PC-9 (cell line): ENCODE measurements at regions not wholly inside any gene's neighbourhood (a gene's known extent, or its start where the extent isn't known, plus 50 kb on each side); places are given as distances from the start of the nearest gene placed in this dataset.

ENCODE experiments used
- BruUV-seq: library from RNA; stranded (reverse); fragments of 400-500 nt; replicated peaks from 2 replicates; lab custom pipeline; 2021; lab: Mats Ljungman, UMichigan
- CTCF ChIA-PET: fragments of 300-600 bp; sonication (Branson Sonifier 250); formaldehyde crosslinking; loops from one replicate; lab custom pipeline; 2022; ENCODE audit warnings: antibody characterized with exemption; lab: Charles Lee
- POLR2A ChIA-PET: fragments of 300-600 bp; sonication (Branson Sonifier 250); formaldehyde crosslinking; loops from one replicate; lab custom pipeline; 2022; ENCODE audit warnings: antibody characterized with exemption; ENCODE audit not compliant: unreplicated experiment; lab: Charles Lee
- DNase-seq, 2 experiments: peaks; one replicate each; pipeline versions ENCODE4 v3.0.0 to v3.0.0-alpha.2; 2015 to 2022; ENCODE audit warnings: mixed read lengths in 1 of 2
- H2AFZ ChIP-seq: fragments of 200-600 bp; sonication (generic); 2 replicates; pipeline ENCODE4 v1.8.1; 2017; ENCODE audit warnings: antibody characterized with exemption
- H3F3A ChIP-seq: fragments of 200-600 bp; sonication (generic); 2 replicates; pipeline ENCODE4 v1.8.1; 2017; ENCODE audit warnings: antibody characterized with exemption, mild to moderate bottlenecking, low read depth; ENCODE audit not compliant: insufficient read depth
- H3K27ac ChIP-seq: fragments of 200-600 bp; sonication (generic); 2 replicates; pipeline ENCODE4 v1.6.1; 2016; ENCODE audit warnings: mixed run types
- H3K27me3 ChIP-seq: fragments of 200-600 bp; sonication (generic); 2 replicates; pipeline ENCODE4 v1.6.1; 2016; ENCODE audit warnings: low read depth, mixed run types; ENCODE audit not compliant: insufficient read depth
- H3K36me3 ChIP-seq: fragments of 200-600 bp; sonication (generic); 2 replicates; pipeline ENCODE4 v1.6.1; 2016; ENCODE audit warnings: low read depth, mixed run types
- H3K4me1 ChIP-seq: fragments of 200-600 bp; sonication (generic); replicated peaks from 2 replicates; pipeline ENCODE4 v1.6.1; 2016; ENCODE audit warnings: mixed run types; ENCODE audit not compliant: insufficient read depth
- H3K4me2 ChIP-seq: fragments of 200-600 bp; sonication (generic); 2 replicates; pipeline ENCODE4 v1.6.1; 2017; ENCODE audit warnings: mixed run types
- H3K4me3 ChIP-seq: fragments of 200-600 bp; sonication (generic); 2 replicates; pipeline ENCODE4 v1.6.1; 2016; ENCODE audit warnings: mixed run types
- H3K79me2 ChIP-seq: fragments of 200-600 bp; sonication (generic); 2 replicates; pipeline ENCODE4 v1.6.1; 2017; ENCODE audit warnings: low read depth, mixed run types
- H3K9me2 ChIP-seq: fragments of 200-600 bp; sonication (generic); 2 replicates; pipeline ENCODE4 v1.8.1; 2017; ENCODE audit warnings: mild to moderate bottlenecking; ENCODE audit not compliant: insufficient read depth
- H3K9me3 ChIP-seq: fragments of 200-600 bp; sonication (generic); 2 replicates; pipeline ENCODE4 v1.8.1; 2016; ENCODE audit warnings: low read depth; ENCODE audit not compliant: insufficient read depth
- H4K20me1 ChIP-seq: fragments of 200-600 bp; sonication (generic); 2 replicates; pipeline ENCODE4 v1.8.1; 2017; ENCODE audit not compliant: insufficient read depth
- EZH2 ChIP-seq: fragments of 200-600 bp; sonication (generic); IDR thresholded peaks from 2 replicates; pipeline ENCODE4 v1.8.0; 2017; ENCODE audit warnings: antibody characterized with exemption, low read depth
- intact Hi-C: fragments of 100-400 bp; cut with micrococcal nuclease; formaldehyde crosslinking; loops from one replicate; pipeline ENCODE4 v1.10.0; 2022; ENCODE audit not compliant: unreplicated experiment
- TF ChIP-seq, protein P1 (sequence below): fragments of 200-600 bp; sonication (generic); conservative IDR thresholded peaks from 2 replicates; pipeline ENCODE4 v1.6.1; 2017; ENCODE audit warnings: mixed run types, antibody characterized with exemption, mild to moderate bottlenecking, moderate library complexity

DNA sequence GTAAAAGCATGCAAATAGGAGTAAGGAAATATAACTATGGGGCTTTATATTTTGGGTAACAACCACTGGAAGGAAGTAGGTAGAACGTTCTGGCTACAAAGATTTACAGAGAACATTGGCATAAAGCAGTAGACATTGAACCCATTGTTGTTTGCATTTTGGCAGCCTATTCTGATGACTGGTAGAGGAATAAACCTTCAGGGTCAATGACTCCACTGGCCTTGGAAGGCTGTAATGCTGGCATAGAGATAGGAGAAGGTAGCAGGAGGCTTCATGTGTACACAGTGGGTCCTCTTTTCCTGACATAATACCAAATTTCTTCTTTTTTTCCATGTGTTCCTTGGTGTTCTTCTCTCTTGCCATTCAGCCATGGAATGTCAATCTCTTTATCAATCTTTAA is 462.8 kb upstream of the ZNF462 start:
- H3K79me2 ChIP-seq: no peaks in the 10 kb centered on the region
- no peaks in the 10 kb centered on the region for H3K9me2 ChIP-seq
- no peak overlapping the region for H3K4me2 ChIP-seq
- intact Hi-C loops: loop anchor here (5.0 kb wide), 1 partner anchor 488 kb away; no protein-coding TSS in a partner anchor
- no peaks in the 10 kb centered on the region for H3K9me3 ChIP-seq
- H3K4me1 ChIP-seq: peaks cover 12% of the 10 kb centered on the region; the same call in 1 of the 2 replicates
- CTCF ChIA-PET: no interaction called here
- no TSS peak for BruUV-seq
- no peak for DNase-seq
- H3K27me3 ChIP-seq: no peaks in the 10 kb centered on the region
- H4K20me1 ChIP-seq: no peaks in the 10 kb centered on the region
- H3K27ac ChIP-seq: no peak overlapping the region
- H2AFZ ChIP-seq: no peak overlapping the region
- TF ChIP-seq, protein P1, sequence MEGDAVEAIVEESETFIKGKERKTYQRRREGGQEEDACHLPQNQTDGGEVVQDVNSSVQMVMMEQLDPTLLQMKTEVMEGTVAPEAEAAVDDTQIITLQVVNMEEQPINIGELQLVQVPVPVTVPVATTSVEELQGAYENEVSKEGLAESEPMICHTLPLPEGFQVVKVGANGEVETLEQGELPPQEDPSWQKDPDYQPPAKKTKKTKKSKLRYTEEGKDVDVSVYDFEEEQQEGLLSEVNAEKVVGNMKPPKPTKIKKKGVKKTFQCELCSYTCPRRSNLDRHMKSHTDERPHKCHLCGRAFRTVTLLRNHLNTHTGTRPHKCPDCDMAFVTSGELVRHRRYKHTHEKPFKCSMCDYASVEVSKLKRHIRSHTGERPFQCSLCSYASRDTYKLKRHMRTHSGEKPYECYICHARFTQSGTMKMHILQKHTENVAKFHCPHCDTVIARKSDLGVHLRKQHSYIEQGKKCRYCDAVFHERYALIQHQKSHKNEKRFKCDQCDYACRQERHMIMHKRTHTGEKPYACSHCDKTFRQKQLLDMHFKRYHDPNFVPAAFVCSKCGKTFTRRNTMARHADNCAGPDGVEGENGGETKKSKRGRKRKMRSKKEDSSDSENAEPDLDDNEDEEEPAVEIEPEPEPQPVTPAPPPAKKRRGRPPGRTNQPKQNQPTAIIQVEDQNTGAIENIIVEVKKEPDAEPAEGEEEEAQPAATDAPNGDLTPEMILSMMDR: no peak
- TF ChIP-seq EZH2: no peak
- no peaks in the 10 kb centered on the region for H3F3A ChIP-seq
- H3K36me3 ChIP-seq: no peaks in the 10 kb centered on the region
- H3K4me3 ChIP-seq: no peak overlapping the region
- POLR2A ChIA-PET: interaction anchor here (0.6 kb wide), 1 partner anchor 32 kb away, joined by 4 read pairs; no protein-coding TSS in a partner anchor

DNA sequence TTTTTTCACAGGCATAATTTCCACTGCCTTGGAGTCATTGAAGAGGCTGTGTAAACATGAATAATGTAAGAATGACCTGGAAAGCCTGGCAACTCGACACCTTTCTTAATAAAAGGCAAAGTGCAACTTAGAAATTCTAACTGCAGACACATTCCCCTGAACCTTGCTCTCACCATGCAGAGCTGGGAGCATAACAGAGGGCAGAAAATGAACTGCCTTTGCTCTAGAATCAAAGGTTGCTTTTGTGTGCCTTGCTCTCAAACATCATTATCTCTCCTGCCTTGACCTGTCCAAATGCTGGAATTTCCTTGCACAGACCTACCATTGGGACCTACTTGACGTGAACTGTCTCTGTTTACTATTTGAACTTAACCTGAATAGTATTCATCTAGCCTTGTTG is 462.0 kb upstream of the ZNF462 start:
- Histone ChIP-seq H4K20me1 (no peaks in the 10 kb centered on the region), H3F3A (no peaks in the 10 kb centered on the region), H3K79me2 (no peaks in the 10 kb centered on the region), H3K9me2 (no peaks in the 10 kb centered on the region), H3K27me3 (no peaks in the 10 kb centered on the region), H3K27ac (no peak overlapping the region), H3K4me1 (peaks cover 17% of the 10 kb centered on the region), H3K4me3 (no peak overlapping the region), H3K4me2 (no peak overlapping the region), H3K9me3 (no peaks in the 10 kb centered on the region), H2AFZ (no peak overlapping the region), H3K36me3 (no peaks in the 10 kb centered on the region)
- no TSS peak for BruUV-seq
- intact Hi-C loops: loop anchor here (5.0 kb wide), 1 partner anchor 489 kb away; no protein-coding TSS in a partner anchor
- CTCF ChIA-PET: no interaction called here
- no peak for TF ChIP-seq EZH2
- TF ChIP-seq, protein P1: no peak
- no peak for DNase-seq
- POLR2A ChIA-PET: no interaction called here

DNA sequence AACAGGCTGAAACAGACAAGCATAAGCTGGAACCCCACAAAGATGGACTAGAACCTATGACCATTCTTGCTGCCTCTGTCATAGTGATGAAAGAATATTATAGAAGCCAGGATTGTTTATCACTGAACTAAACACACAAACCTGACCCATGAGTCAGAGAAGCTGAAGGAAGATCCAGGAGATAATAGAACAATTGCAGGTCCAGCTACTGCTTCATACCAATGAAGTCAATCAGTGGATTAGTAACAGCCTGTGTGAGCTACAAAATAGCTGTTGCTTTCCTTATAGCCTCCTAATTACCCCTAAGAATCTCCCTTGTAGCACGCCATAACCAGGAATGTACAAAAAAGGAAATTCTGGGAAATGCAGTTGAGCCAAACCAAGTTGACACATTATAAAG is 459.9 kb upstream of the ZNF462 start:
- Histone ChIP-seq H3K9me2 (no peaks in the 10 kb centered on the region), H3K27me3 (no peaks in the 10 kb centered on the region), H3K4me1 (peaks cover 20% of the 10 kb centered on the region), H3K36me3 (no peaks in the 10 kb centered on the region), H4K20me1 (no peaks in the 10 kb centered on the region), H2AFZ (no peak overlapping the region), H3K4me2 (peak overlapping the region; percentile 3; the same call in 1 of the 2 replicates), H3K9me3 (no peaks in the 10 kb centered on the region), H3K79me2 (no peaks in the 10 kb centered on the region), H3K27ac (peak overlapping the region; percentile 27; the same call in 1 of the 2 replicates), H3F3A (no peaks in the 10 kb centered on the region), H3K4me3 (no peak overlapping the region)
- intact Hi-C loops: loop anchor here (1.0 to 5.0 kb wide), 2 partner anchors 17 to 491 kb away; no protein-coding TSS in a partner anchor
- BruUV-seq: no TSS peak
- ChIA-PET CTCF (interaction anchor here (0.6 kb wide), 1 partner anchor 42 kb away, joined by 4 read pairs; no protein-coding TSS in a partner anchor), POLR2A (interaction anchor here (0.9 kb wide), 1 partner anchor 12 kb away, joined by 10 read pairs; no protein-coding TSS in a partner anchor)
- peak; percentile 19 to 81 for DNase-seq
- no peak for TF ChIP-seq EZH2
- TF ChIP-seq, protein P1: no peak
